HCT116 (cell line): ENCODE measurements at regions not wholly inside any gene's neighbourhood (a gene's known extent, or its start where the extent isn't known, plus 50 kb on each side); places are given as distances from the start of the nearest gene placed in this dataset.

Experiments used
- EZH2 ChIP-seq: fragments of 200-600 bp; sonication (generic); IDR thresholded peaks from 2 replicates; pipeline ENCODE4 v1.6.1; 2017; ENCODE audit warnings: antibody characterized with exemption, mixed run types
- EZH2phosphoT487 ChIP-seq: fragments of 200-600 bp; IDR thresholded peaks from 2 replicates; pipeline ENCODE4 v1.6.1; 2018; ENCODE audit warnings: antibody characterized with exemption, borderline replicate concordance
- POLR2A ChIP-seq: IDR thresholded peaks from 2 replicates; pipeline ENCODE4 v1.7.0; 2011; ENCODE audit warnings: borderline replicate concordance; ENCODE audit not compliant: insufficient read depth, insufficient read length; ENCODE audit errors: extremely low read depth
- TF ChIP-seq, protein P1 (sequence below), 3 experiments: fragments of 200-600 bp in 1 of 3; sonication (generic) in 1 of 3; IDR thresholded peaks in 2 of 3; conservative IDR thresholded peaks in 1 of 3; 2 replicates each; pipeline ENCODE4 v1.5.1; 2012 to 2017; ENCODE audit warnings: low read depth in 2 of 3, low read length in 2 of 3, antibody characterized with exemption in 1 of 3, borderline replicate concordance in 1 of 3, control low read depth in 1 of 3, mild to moderate bottlenecking in 1 of 3, mixed read lengths in 1 of 3, mixed run types in 1 of 3, moderate library complexity in 1 of 3; ENCODE audit not compliant: insufficient read depth in 1 of 3

DNA sequence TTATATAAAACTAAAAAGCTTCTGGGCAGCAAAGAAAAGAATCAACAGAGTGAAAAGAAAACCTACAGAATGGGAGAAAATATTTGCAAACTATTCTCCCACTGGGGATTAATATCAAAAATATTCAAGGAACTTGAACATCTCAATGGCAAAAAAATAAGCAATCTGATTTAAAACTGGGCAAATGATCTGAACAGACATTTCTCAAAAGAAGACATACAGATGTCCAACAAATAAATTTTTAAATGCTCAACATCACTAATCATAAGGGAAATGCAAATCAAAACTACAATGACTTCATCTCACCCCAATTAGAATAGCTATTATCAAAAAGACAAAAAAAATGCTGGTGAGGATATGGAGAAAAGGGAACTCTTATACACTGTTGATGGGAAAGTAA is 57.2 kb upstream of the SSBP2 start:
- TF ChIP-seq EZH2, result no peak
- TF ChIP-seq, protein P1, sequence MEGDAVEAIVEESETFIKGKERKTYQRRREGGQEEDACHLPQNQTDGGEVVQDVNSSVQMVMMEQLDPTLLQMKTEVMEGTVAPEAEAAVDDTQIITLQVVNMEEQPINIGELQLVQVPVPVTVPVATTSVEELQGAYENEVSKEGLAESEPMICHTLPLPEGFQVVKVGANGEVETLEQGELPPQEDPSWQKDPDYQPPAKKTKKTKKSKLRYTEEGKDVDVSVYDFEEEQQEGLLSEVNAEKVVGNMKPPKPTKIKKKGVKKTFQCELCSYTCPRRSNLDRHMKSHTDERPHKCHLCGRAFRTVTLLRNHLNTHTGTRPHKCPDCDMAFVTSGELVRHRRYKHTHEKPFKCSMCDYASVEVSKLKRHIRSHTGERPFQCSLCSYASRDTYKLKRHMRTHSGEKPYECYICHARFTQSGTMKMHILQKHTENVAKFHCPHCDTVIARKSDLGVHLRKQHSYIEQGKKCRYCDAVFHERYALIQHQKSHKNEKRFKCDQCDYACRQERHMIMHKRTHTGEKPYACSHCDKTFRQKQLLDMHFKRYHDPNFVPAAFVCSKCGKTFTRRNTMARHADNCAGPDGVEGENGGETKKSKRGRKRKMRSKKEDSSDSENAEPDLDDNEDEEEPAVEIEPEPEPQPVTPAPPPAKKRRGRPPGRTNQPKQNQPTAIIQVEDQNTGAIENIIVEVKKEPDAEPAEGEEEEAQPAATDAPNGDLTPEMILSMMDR (IDR thresholded peaks at IDR 0.05 in 2 of 3, conservative IDR thresholded peaks at IDR 0.05 in 1 of 3; ENCODE audit: borderline replicate concordance in 1 of 3, insufficient read depth in 1 of 3, low read depth in 2 of 3, low read length in 2 of 3), result no peak
- no peak for TF ChIP-seq POLR2A
- no peak for TF ChIP-seq EZH2phosphoT487
